NCI-H748 (cell line): ENCODE measurements at regions not wholly inside any gene's neighbourhood (a gene's known extent, or its start where the extent isn't known, plus 50 kb on each side); places are given as distances from the start of the nearest gene placed in this dataset.

Experiments
- DNase-seq: peaks from one replicate; lab custom pipeline; 2025; ENCODE audit not compliant: unreplicated experiment; lab: John Stamatoyannopoulos, UW

DNA sequence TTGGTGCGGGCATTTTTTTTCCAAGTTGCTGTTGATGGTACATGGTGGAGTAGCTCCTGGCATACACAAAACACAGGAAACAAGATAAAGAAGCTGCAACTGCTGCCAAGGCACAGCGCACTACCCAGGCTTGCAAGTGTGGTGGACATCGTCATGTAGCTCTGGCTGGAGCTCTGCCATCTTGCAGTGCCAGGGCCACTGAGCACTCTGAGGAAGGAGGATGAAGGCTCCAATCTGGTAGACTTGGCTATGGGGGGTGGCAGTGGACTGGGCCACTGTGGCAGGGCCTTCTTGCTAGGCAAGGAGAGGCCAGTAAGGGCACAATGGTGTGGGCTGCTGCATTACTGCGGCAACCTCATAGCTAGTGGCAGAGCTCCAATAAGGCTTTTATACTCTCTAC is 263.5 kb downstream of the CENPW start:
- no peak for DNase-seq

DNA sequence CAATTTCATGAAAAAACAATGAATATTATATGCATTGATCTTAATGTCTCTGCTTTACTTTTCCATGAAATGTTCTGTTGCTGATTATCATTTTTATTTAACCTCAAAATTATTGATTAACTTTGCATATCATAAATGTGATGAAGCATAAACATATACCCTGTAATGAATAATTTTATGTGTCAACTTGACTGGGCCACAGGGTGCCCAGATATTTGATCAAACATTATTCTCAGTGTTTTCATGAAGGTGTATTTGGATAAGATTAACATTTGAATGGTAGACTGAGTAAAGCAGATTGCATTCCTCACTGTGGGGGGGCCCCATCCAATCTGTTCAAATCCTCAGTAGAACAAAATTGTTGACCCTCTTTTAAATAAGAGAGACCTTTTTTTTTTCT is 265.2 kb downstream of the CENPW start:
- DNase-seq = no peak

DNA sequence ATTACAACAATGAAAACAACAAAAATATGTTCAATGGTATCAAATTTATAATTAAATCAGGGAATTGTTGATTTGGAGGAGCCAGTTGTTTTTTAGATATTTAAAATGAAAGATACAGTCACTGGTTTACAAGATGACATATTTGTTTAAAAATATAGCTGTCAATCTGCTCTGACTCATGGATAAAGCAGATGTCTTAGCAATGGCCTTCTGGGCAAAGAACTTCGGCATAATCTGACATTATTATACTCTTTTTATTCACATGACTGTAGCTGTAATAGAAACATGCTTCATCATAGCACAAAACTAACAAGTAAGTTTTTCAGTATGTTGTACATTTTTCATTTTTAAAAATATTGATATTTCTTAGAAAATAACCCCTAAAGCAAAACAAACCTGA is 267.4 kb downstream of the CENPW start:
- no peak for DNase-seq

GRCh38 chr6:126608681-126609080 is 268.8 kb downstream of the CENPW start:
- DNase-seq = no peak

- DNase-seq = peak; percentile 64
Observed at GRCh38 chr6:126614642-126615504, 275.0 kb downstream of the CENPW start.

GRCh38 chr6:126616866-126617265 is 277.0 kb downstream of the CENPW start:
- DNase-seq = no peak

DNA sequence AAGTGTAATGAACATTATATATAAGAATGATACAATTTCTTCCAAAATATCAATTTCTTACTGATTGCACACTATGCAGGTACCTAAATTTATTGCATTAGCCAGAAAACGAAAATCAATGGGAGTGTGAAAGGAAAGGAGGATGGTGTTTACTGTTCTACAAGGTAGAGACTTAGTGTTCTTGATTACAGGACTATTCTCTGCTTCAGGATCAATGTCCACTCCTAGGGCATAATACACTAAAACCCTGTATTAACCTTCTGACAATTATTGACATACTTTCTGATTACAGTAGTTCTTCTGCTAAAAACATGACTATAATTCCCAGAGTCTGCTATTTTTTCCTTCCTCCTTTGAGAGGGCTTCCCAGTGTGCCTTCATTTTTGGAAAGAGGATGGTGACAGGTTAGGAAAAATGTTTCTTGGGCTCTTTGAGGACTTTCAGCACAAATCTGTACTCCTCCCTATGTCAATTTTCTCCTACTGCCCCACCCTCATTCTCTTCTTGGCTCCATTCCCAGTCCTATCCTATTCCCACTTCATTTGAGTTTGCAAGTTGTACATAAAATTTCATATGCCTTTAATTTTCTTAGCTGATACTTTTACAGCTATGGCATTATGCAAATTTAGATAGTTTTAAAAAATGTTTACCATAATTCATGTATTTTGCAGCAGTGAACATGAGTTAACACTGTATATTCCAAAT is 278.9 kb downstream of the CENPW start:
- DNase-seq = no peak

DNA sequence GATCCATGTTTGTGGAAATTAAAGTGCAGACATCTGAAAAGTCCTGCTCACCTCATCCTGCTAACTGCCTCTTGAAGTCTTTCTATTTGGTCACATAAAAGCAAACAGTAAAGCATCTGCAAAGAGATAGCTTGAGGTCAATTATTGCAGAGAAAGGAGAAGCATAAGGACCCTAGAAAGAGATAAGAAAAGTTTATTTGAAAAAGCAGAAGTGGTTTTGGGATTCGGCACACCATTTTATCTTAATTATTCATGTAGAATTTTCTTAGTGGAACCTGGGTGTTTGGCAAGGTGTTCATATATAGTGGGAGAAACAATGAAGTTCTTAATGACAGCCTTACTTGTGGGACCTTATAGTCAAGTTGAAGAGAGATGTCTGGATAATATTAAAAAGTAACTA is 280.8 kb downstream of the CENPW start:
- no peak for DNase-seq

DNA sequence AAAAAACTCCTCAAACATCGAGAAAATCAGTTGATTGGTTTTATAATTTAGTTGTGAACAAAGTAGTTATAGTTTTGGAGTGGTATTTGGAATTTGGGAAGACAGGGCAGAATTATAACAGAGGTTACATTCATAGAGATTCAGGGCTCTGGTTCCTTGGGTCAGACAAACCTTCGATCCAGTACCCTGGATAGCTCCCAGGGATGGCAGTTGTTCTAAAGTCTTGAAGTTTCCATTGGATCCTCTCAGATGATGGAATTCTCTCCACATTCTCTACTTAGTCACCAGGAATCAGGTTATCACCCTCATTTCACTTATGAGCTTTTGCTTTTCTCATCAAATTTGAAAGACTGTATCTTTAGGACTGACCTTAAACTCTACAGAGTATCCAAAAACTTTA is 285.1 kb downstream of the CENPW start:
- no peak for DNase-seq

DNA sequence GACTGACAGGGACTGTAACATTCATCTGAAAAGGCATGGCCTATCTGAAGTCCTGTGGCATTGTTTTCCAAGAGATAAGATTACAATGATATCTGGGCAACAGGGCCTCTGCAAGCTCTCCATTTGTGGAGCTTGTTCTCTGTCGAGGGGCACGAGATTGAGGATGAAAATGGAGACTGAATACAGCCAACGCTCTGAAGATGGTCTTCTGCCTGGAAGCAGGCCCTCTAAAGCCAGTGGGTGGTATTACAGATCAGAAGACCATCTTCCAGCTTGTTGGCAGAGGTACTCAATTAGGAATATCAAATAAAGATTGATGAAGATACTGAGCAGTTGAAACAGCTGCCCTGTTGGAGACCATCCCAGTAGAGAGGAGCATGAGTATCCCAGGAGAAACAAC is 288.2 kb downstream of the CENPW start:
- DNase-seq = peak; percentile 5

DNA sequence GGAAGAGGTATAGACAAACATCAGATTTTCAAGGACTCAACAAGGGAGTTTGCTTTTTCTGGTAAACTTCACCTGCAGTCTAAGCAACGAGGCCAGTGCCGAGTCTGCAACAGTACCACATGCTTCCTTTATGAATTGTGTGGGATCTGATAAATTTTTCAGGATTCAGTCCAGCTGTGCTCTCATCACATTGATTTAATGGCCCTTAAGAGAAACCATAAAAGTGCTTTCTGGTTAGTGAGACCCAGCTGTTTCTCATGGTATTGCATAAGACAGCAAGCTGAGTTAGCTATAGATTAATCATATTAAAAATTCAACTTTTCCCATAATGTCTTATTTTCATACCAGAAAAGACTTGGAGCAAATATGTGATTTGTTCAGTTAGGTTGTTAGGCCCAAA is 291.4 kb downstream of the CENPW start:
- DNase-seq = no peak

DNA sequence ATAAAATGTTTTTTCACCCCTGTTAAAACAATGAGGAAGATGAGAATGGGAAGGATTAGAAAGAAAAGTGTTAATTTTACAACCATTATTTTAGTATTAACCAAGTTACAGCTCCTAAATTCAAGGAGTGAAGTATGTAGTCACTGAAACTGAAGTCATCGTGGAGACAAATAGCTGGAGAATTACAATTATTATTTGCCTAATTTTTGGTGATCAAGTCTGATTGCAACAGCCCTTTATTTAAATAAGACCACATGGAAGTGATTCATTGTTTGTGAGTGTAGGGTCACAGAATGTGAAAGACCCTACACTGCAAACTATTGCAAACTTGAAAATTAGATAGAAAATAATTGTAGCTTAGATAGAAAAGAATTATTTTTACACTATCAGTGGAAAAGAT is 292.4 kb downstream of the CENPW start:
- DNase-seq = no peak

DNA sequence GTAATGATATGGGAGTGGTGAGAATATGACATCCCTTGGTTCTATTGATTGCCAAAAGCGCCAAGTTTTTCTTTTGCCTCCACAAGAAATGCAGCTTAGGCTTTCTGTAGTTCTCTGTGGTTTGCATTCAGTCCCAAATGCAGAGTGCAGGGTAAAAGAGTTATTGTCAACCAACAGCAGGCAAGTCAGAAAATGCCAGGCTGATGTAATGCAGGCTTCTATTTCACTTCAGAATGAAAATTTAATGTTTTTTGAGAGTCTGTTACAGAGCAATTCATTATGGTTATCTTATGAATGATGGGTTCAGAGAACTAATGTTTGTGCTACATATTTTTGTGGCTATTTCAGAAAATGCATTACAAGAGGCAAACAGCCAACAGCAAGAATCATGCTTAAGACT is 293.5 kb downstream of the CENPW start:
- no peak for DNase-seq

- no peak for DNase-seq
Observed at GRCh38 chr6:126640356-126640755, 300.4 kb downstream of the CENPW start.

GRCh38 chr6:126640921-126641320 is 301.0 kb downstream of the CENPW start:
- DNase-seq = no peak

DNA sequence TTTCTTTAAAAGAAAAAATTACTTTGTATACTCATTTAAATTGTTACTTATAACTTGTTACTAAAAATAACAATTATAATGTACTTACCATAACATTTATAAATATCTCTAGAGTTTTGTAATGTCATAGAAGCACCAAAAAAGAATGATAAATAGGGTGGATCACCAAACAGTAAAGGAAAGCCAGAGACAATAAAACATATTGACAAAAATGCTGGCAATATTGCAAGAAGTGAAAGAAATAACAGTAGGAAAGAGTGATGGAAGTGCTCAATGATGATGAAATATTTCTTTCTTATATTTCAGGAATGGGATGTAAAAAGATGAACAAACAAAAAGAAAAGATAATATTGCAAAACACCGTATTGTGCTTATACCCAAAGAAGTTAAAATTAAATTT is 301.7 kb downstream of the CENPW start:
- DNase-seq = no peak

GRCh38 chr6:126643352-126643751 is 303.4 kb downstream of the CENPW start:
- no peak for DNase-seq

DNA sequence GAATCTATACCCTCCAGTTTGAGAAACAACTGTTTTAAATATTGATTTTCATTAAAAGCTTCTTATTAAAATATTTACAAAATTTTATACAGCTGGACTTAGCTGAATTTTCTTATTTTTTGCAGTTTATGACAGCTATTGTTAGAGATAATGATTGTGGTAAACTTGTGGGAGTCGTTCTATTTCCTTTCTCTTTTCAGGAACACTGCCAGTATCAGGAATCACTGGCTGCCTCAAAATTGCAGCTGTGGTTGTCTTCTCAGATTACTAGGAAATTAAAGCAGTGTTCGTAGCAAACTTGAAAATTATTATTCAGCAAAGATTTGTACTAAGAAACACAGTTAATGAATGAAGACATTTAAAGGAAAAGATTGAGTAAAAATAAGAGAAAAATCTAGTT is 311.0 kb downstream of the CENPW start:
- no peak for DNase-seq

- peak; percentile 29 for DNase-seq
Observed at GRCh38 chr6:126657561-126658175, 317.8 kb downstream of the CENPW start.

GRCh38 chr6:126660376-126660775 is 320.5 kb downstream of the CENPW start:
- DNase-seq = no peak

DNA sequence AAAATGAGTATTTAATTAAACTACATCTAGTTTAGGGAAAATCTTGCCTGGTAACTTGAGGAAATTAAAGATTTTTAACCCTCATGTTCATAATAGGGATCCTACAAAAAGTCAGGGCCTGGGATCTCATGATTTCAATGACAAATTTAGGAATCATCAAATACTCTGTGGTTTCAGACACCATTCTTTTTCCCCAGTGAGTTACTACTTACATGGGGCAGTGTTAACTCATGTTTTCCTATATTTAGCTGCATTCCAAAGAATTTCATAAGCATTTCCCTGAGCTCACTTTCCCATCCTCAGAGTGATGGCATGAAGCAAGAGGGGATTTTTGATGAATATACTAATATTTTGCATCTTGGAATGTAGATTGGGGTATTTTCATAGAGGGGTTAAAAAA is 321.7 kb downstream of the CENPW start:
- no peak for DNase-seq

GRCh38 chr6:126662966-126663365 is 323.1 kb downstream of the CENPW start:
- no peak for DNase-seq
